ENCODE measurements at regions not wholly inside any gene's neighbourhood (a gene's known extent, or its start where the extent isn't known, plus 50 kb on each side); places are given as distances from the start of the nearest gene placed in this dataset.

- Histone ChIP-seq H3K4ac (ENCODE audit: low read depth, low read length) (no peak overlapping the region), H2AK5ac (ENCODE audit: insufficient read length, low read length) (no peak overlapping the region), H3K56ac (ENCODE audit: insufficient read length, low read depth, low read length) (no peak overlapping the region), H3K4me1 (ENCODE audit: insufficient read depth, low read length) (peaks cover 5% of the 10 kb centered on the region; the same call in 1 of the 2 replicates), H2BK5ac (ENCODE audit: insufficient read length, low read length) (no peak overlapping the region), H3K14ac (ENCODE audit: insufficient read depth, low read length) (no peak overlapping the region), H2AFZ (ENCODE audit: low read length) (no peak overlapping the region), H3T11ph (ENCODE audit: low read length) (no peak overlapping the region), H3K79me1 (ENCODE audit: insufficient read depth, low read depth, low read length, poor library complexity, severe bottlenecking) (no peaks in the 10 kb centered on the region), H2BK12ac (ENCODE audit: insufficient read length, low read depth, low read length) (no peak overlapping the region), H3K18ac (ENCODE audit: insufficient read length, low read depth, low read length) (no peak overlapping the region), H3K9me3 (ENCODE audit: control insufficient read depth, low read depth, low read length) (no peaks in the 10 kb centered on the region), H3K27ac (ENCODE audit: insufficient read length, low read depth, low read length) (no peak overlapping the region), H4K8ac (replicated peaks; ENCODE audit: insufficient read length, low read depth, low read length) (no peak overlapping the region), H3K23ac (ENCODE audit: insufficient read length, low read depth, low read length) (no peak overlapping the region), H2BK15ac (ENCODE audit: low read depth, low read length) (no peak overlapping the region), H3K23me2 (ENCODE audit: insufficient read length, low read depth, low read length, poor library complexity, severe bottlenecking) (no peaks in the 10 kb centered on the region), H3K27me3 (ENCODE audit: insufficient read depth, low read length) (no peaks in the 10 kb centered on the region), H4K91ac (ENCODE audit: insufficient read length, low read depth, low read length) (no peak overlapping the region), H2BK20ac (ENCODE audit: low read depth, low read length, poor library complexity, severe bottlenecking) (no peak overlapping the region), H2BK120ac (ENCODE audit: low read depth, low read length, poor library complexity, severe bottlenecking) (no peak overlapping the region), H4K20me1 (ENCODE audit: control insufficient read depth, insufficient read depth, insufficient read length) (no peaks in the 10 kb centered on the region), H4K5ac (ENCODE audit: insufficient read length, low read depth, low read length) (no peak overlapping the region), H3K79me2 (ENCODE audit: insufficient read depth, low read length) (no peaks in the 10 kb centered on the region), H3K9ac (ENCODE audit: extremely low read depth, insufficient read length, low read length) (no peak overlapping the region), H3K4me2 (ENCODE audit: insufficient read depth, insufficient read length, low read length) (no peak overlapping the region)
- H3K9me3 Mint-ChIP-seq = no peaks in the 10 kb centered on the region
- H3K4me1 Mint-ChIP-seq = peaks cover 17 to 28% of the 10 kb centered on the region in 2 experiments
- no peak for DNase-seq
- H3K4me3 Mint-ChIP-seq = no peak overlapping the region
- H3K36me3 Mint-ChIP-seq (ENCODE audit: insufficient read depth in 1 of 3, low read depth in 3 of 3) = no peaks in the 10 kb centered on the region
- no CpG with 5 or more reads among the region's 2 CpGs for WGBS (ENCODE audit: extremely low coverage, insufficient read length, low lambda C conversion rate)
- TF ChIP-seq CTCF (conservative IDR thresholded peaks at IDR 0.05) = no peak
- H3K27ac Mint-ChIP-seq = no peak overlapping the region
- no peaks in the 10 kb centered on the region for H3K27me3 Mint-ChIP-seq (ENCODE audit: low read depth)
Measured at GRCh38 chr5:116731432-116731831, 156.8 kb upstream of the SEMA6A start.
